ENCODE measurements at regions not wholly inside any gene's neighbourhood (a gene's known extent, or its start where the extent isn't known, plus 50 kb on each side); places are given as distances from the start of the nearest gene placed in this dataset.
A peak's percentile ranks its signal among the peaks of the same experiment; 100 is the strongest.

GRCh38 chr2:237244976-237245646 lies 159.4 kb downstream of the COPS8 start:
- DNase-seq (ENCODE audit: low read depth), result peak; percentile 90

GRCh38 chr2:237250599-237250998 lies 163.4 kb downstream of the COL6A3 start:
- no peak for DNase-seq (ENCODE audit: low read depth)

- DNase-seq (ENCODE audit: low read depth), result no peak
These were observed 162.0 kb downstream of the COL6A3 start for GRCh38 chr2:237251986-237252385.

GRCh38 chr2:237253046-237253702 lies 160.8 kb downstream of the COL6A3 start:
- DNase-seq (ENCODE audit: low read depth), result no peak

GRCh38 chr2:237254369-237254861 lies 159.5 kb downstream of the COL6A3 start:
- DNase-seq (ENCODE audit: low read depth), result peak; percentile 78

GRCh38 chr2:237254911-237255578 lies 158.9 kb downstream of the COL6A3 start:
- DNase-seq (ENCODE audit: low read depth), result no peak

GRCh38 chr2:237256887-237257286 lies 157.1 kb downstream of the COL6A3 start:
- DNase-seq (ENCODE audit: low read depth), result peak; percentile 88

- no peak for DNase-seq (ENCODE audit: low read depth)
These were observed 156.5 kb downstream of the COL6A3 start for GRCh38 chr2:237257471-237257951.

- no peak for DNase-seq (ENCODE audit: low read depth)
These were observed 155.8 kb downstream of the COL6A3 start for GRCh38 chr2:237258116-237258515.

- no peak for DNase-seq (ENCODE audit: low read depth)
These were observed 155.3 kb downstream of the COL6A3 start for GRCh38 chr2:237258615-237259014.

GRCh38 chr2:237259201-237259600 lies 154.8 kb downstream of the COL6A3 start:
- no peak for DNase-seq (ENCODE audit: low read depth)

- no peak for DNase-seq (ENCODE audit: low read depth)
These were observed 153.8 kb downstream of the COL6A3 start for GRCh38 chr2:237260039-237260620.

GRCh38 chr2:237260686-237261085 lies 153.3 kb downstream of the COL6A3 start:
- DNase-seq (ENCODE audit: low read depth), result no peak

GRCh38 chr2:237261327-237261726 lies 152.6 kb downstream of the COL6A3 start:
- DNase-seq (ENCODE audit: low read depth), result no peak

GRCh38 chr2:237262838-237263771 lies 150.9 kb downstream of the COL6A3 start:
- peak; percentile 90 for DNase-seq (ENCODE audit: low read depth)

GRCh38 chr2:237264480-237265219 lies 149.3 kb downstream of the COL6A3 start:
- DNase-seq (ENCODE audit: low read depth), result peak; percentile 94

GRCh38 chr2:237268004-237268708 lies 145.8 kb downstream of the COL6A3 start:
- DNase-seq (ENCODE audit: low read depth), result no peak

- DNase-seq (ENCODE audit: low read depth), result no peak
These were observed 144.7 kb downstream of the COL6A3 start for GRCh38 chr2:237269138-237269875.

- DNase-seq (ENCODE audit: low read depth), result no peak
These were observed 143.4 kb downstream of the COL6A3 start for GRCh38 chr2:237270520-237270919.

Data from stromal cell of bone marrow (primary cell).